HepG2 (cell line): ENCODE measurements at regions not wholly inside any gene's neighbourhood (a gene's known extent, or its start where the extent isn't known, plus 50 kb on each side); places are given as distances from the start of the nearest gene placed in this dataset.

Experiments
- ATAC-seq: fragments of 200-7000 bp; cut with Tn5 transposase; 3 replicates; pipeline ENCODE4 v1.9.1; 2020; ENCODE audit warnings: mild to moderate bottlenecking, moderate library complexity
- BruUV-seq: library from RNA; stranded (reverse); fragments of 400-500 nt; replicated peaks from 2 replicates; lab custom pipeline; 2021; lab: Mats Ljungman, UMichigan
- CTCF ChIA-PET: fragments of 300-600 bp; formaldehyde crosslinking; extraction: SDS; loops from one replicate; lab custom pipeline; 2021; ENCODE audit warnings: low total read pairs, inconsistent platforms, low intra/inter-chr PET ratio; lab: Yijun Ruan, JAX
- POLR2A ChIA-PET: fragments of 350-600 bp; sonication (Branson Sonifier 250); formaldehyde crosslinking; loops from one replicate; lab custom pipeline; 2020; ENCODE audit warnings: antibody characterized with exemption, inconsistent platforms; lab: Yijun Ruan, JAX
- DNase-seq: peaks from one replicate; pipeline ENCODE4 v3.0.0-alpha.2; 2015; ENCODE audit warnings: low spot score
- FAIRE-seq: peaks from 3 replicates; lab custom pipeline; 2011; peaks lifted over from hg19 to GRCh38; lab: Jason Lieb, UNC
- H2AFZ ChIP-seq: one replicate; pipeline ENCODE4 v1.6.1; 2011; ENCODE audit warnings: low read length, inconsistent platforms
- H3K27ac ChIP-seq: fragments of 300-600 bp; 3 replicates; pipeline ENCODE4 v1.8.0; 2011; ENCODE audit warnings: mixed run types, mild to moderate bottlenecking, mixed read lengths, low read length, inconsistent platforms; ENCODE audit not compliant: insufficient read depth; ENCODE audit errors: extremely low read length
- H3K27me3 ChIP-seq, 2 experiments: fragments of 200-600 bp in 1 of 2; 2 replicates in 1 of 2; 3 replicates in 1 of 2; pipeline versions ENCODE4 v1.6.0 to v1.8.0; 2011; ENCODE audit warnings: low read length in 2 of 2, mild to moderate bottlenecking in 2 of 2, moderate library complexity in 2 of 2, inconsistent platforms in 1 of 2; ENCODE audit not compliant: insufficient read depth in 2 of 2, control insufficient read depth in 1 of 2
- H3K36me3 ChIP-seq, 2 experiments: fragments of 200-600 bp in 1 of 2; replicated peaks in 1 of 2; 2 replicates in 1 of 2; 3 replicates in 1 of 2; pipeline versions ENCODE4 v1.5.1 to v1.8.0; 2011; ENCODE audit warnings: low read length in 2 of 2, inconsistent platforms in 1 of 2; ENCODE audit not compliant: insufficient read depth in 2 of 2, control insufficient read depth in 1 of 2
- H3K4me1 ChIP-seq: 2 replicates; pipeline ENCODE4 v1.5.1; 2012; ENCODE audit warnings: low read length, inconsistent platforms; ENCODE audit not compliant: insufficient read depth
- H3K4me2 ChIP-seq: 2 replicates; pipeline ENCODE4 v1.6.0; 2011; ENCODE audit warnings: low read depth, low read length, inconsistent platforms
- H3K4me3 ChIP-seq, 3 experiments: fragments of 200-600 bp in 1 of 3; sonication (generic), shearing (Covaris generic) in 1 of 3; replicated peaks in 1 of 3; 2 replicates each; pipeline ENCODE4 v1.5.1; 2011 to 2016; ENCODE audit warnings: low read length in 3 of 3, inconsistent platforms in 2 of 3, low read depth in 2 of 3, mild to moderate bottlenecking in 2 of 3, control low read depth in 1 of 3, mixed read lengths in 1 of 3; ENCODE audit not compliant: insufficient read depth in 1 of 3
- H3K79me2 ChIP-seq: one replicate; pipeline ENCODE4 v1.6.1; 2011; ENCODE audit warnings: low read length, inconsistent platforms; ENCODE audit not compliant: insufficient read depth
- H3K9ac ChIP-seq: 2 replicates; pipeline ENCODE4 v1.6.0; 2011; ENCODE audit warnings: mild to moderate bottlenecking, low read depth, low read length, inconsistent platforms; ENCODE audit not compliant: insufficient read depth
- H3K9me3 ChIP-seq: 2 replicates; pipeline ENCODE4 v1.5.1; 2012; ENCODE audit warnings: mild to moderate bottlenecking, low read length
- H4K20me1 ChIP-seq: 2 replicates; pipeline ENCODE4 v1.6.0; 2011; ENCODE audit warnings: inconsistent platforms, mild to moderate bottlenecking, low read length, moderate library complexity; ENCODE audit not compliant: insufficient read depth
- CBX2 ChIP-seq, 2 experiments: fragments of 200-600 bp in 1 of 2; sonication (generic); formaldehyde crosslinking in 1 of 2; IDR thresholded peaks; 2 replicates each; pipeline versions ENCODE4 v1.7.0 to v1.8.1; 2018 to 2022; ENCODE audit warnings: low read depth in 2 of 2, low read length in 1 of 2, mild to moderate bottlenecking in 1 of 2, missing genetic modification reagents in 1 of 2
- CHD4 ChIP-seq: fragments of 200-600 bp; sonication (generic); IDR thresholded peaks from 2 replicates; pipeline ENCODE4 v1.7.0; 2017; ENCODE audit warnings: mild to moderate bottlenecking, low read length, borderline replicate concordance
- KDM6A ChIP-seq: IDR thresholded peaks from 2 replicates; pipeline ENCODE4 v1.6.1; 2016; ENCODE audit warnings: low read depth
- NCOA1 ChIP-seq: sonication (generic); formaldehyde crosslinking; IDR thresholded peaks from 2 replicates; pipeline ENCODE4 v1.9.0; 2021; ENCODE audit warnings: missing genetic modification reagents
- POLR2AphosphoS2 ChIP-seq: IDR thresholded peaks from 2 replicates; pipeline ENCODE4 v1.6.1; 2011; ENCODE audit warnings: low read depth, low read length, improper control_type of control experiment
- SNAPC2 ChIP-seq: sonication (generic); formaldehyde crosslinking; IDR thresholded peaks from 2 replicates; pipeline ENCODE4 v1.8.1; 2022; ENCODE audit warnings: mild to moderate bottlenecking, missing genetic modification reagents
- SOX6 ChIP-seq, 2 experiments: fragments of 450-650 bp in 1 of 2; sonication (generic) in 1 of 2; formaldehyde crosslinking in 1 of 2; IDR thresholded peaks; 2 replicates each; pipeline versions ENCODE4 v1.4.0 to v1.6.1; 2017 to 2020; ENCODE audit warnings: antibody characterized with exemption in 1 of 2, mild to moderate bottlenecking in 1 of 2, missing genetic modification reagents in 1 of 2
- SRSF4 ChIP-seq: fragments of 200-400 bp; formaldehyde crosslinking; IDR thresholded peaks from one replicate; pipeline ENCODE4 v1.6.1; 2018; ENCODE audit warnings: mild to moderate bottlenecking, low read depth, low read length, moderate library complexity; ENCODE audit not compliant: poor library complexity, severe bottlenecking
- ZFYVE20 ChIP-seq: sonication (generic); formaldehyde crosslinking; IDR thresholded peaks from 2 replicates; pipeline ENCODE4 v1.8.0; 2023; ENCODE audit warnings: low read depth, mild to moderate bottlenecking, moderate library complexity, missing genetic modification reagents, borderline replicate concordance
- ZNF121 ChIP-seq: sonication (generic); formaldehyde crosslinking; IDR thresholded peaks from 2 replicates; pipeline ENCODE4 v1.5.0; 2020; ENCODE audit warnings: mild to moderate bottlenecking, missing genetic modification reagents
- ZNF124 ChIP-seq: sonication (generic); formaldehyde crosslinking; IDR thresholded peaks from 2 replicates; pipeline ENCODE4 v1.4.0; 2020; ENCODE audit warnings: missing genetic modification reagents
- ZNF775 ChIP-seq: sonication (generic); formaldehyde crosslinking; IDR thresholded peaks from 2 replicates; pipeline ENCODE4 v1.4.0; 2020; ENCODE audit warnings: missing genetic modification reagents, mild to moderate bottlenecking, moderate library complexity, borderline replicate concordance
- ZNF777 ChIP-seq: sonication (generic); formaldehyde crosslinking; IDR thresholded peaks from 2 replicates; pipeline ENCODE4 v1.4.0; 2020; ENCODE audit warnings: missing genetic modification reagents
- ZSCAN12 ChIP-seq: sonication (generic); formaldehyde crosslinking; IDR thresholded peaks from 2 replicates; pipeline ENCODE4 v1.9.0; 2021; ENCODE audit warnings: mild to moderate bottlenecking, missing genetic modification reagents
- WGBS: methylation state at CpG from one replicate; pipeline ENCODE4 v1.1.6; 2017; ENCODE audit warnings: low lambda C conversion rate; 5-methylcytosine and 5-hydroxymethylcytosine counted together
- in situ Hi-C: cut with HindIII; loops from 2 replicates; pipeline ENCODE4 v1.10.0; 2017; ENCODE audit warnings: low pct_unique_long_range_greater_than_20kb; ENCODE audit not compliant: extremely low pct_ligation_motif_present
- intact Hi-C: fragments of 100-400 bp; cut with micrococcal nuclease; formaldehyde crosslinking; loops from one replicate; pipeline ENCODE4 v1.10.0; 2022; ENCODE audit not compliant: unreplicated experiment
- TF ChIP-seq, protein P1 (sequence below): sonication (generic); formaldehyde crosslinking; IDR thresholded peaks from 2 replicates; pipeline ENCODE4 v1.4.0; 2020; ENCODE audit warnings: mild to moderate bottlenecking, missing genetic modification reagents
- TF ChIP-seq, protein P2 (sequence below): sonication (generic); formaldehyde crosslinking; IDR thresholded peaks from 2 replicates; pipeline ENCODE4 v1.8.1; 2023; ENCODE audit warnings: missing genetic modification reagents, inconsistent platforms, borderline replicate concordance
- TF ChIP-seq, protein P3 (sequence below): sonication (generic); formaldehyde crosslinking; IDR thresholded peaks from 2 replicates; pipeline ENCODE4 v1.9.0; 2021; ENCODE audit warnings: missing genetic modification reagents, mild to moderate bottlenecking, borderline replicate concordance

DNA sequence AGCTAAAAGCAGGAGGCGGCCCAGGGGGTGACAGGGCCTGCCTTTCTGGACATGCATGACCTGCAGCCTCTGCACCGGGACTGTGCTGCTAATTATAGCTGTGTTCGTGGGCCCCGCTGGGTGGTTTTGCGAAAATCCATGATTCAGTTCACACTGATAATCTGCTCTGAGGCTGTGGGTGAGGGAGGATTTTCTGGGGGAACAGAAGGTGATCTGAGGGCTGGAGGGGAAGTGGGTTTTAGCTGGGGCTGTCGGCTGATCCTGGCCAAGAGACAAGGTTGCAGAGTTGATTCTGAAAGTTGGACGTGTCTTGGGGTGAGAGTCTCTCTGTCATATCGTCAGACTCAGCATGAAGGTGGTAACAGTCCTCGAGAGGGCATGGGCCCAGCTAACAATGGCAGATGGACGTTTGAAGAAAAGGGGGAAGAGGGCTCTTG is 187.5 kb upstream of the ZNF469 start:
- TF ChIP-seq ZNF121 (no peak), ZNF777 (CRISPR knock-in tag) (no peak), SOX6 (IDR thresholded peaks at IDR 0.05) (no peak), SOX6 (CRISPR knock-in tag; IDR thresholded peaks at IDR 0.05) (no peak), POLR2AphosphoS2 (no peak), CHD4 (no peak), KDM6A (CRISPR knock-in tag) (no peak), ZFYVE20 (CRISPR knock-in tag) (no peak), ZSCAN12 (CRISPR knock-in tag) (no peak), ZNF775 (CRISPR knock-in tag) (no peak), ZNF124 (no peak), SRSF4 (no peak), SNAPC2 (CRISPR knock-in tag) (no peak), NCOA1 (no peak), CBX2 (IDR thresholded peaks at IDR 0.05; ENCODE audit: low read depth, low read length) (no peak), CBX2 (CRISPR knock-in tag; IDR thresholded peaks at IDR 0.05; ENCODE audit: low read depth) (no peak)
- TF ChIP-seq, protein P1, sequence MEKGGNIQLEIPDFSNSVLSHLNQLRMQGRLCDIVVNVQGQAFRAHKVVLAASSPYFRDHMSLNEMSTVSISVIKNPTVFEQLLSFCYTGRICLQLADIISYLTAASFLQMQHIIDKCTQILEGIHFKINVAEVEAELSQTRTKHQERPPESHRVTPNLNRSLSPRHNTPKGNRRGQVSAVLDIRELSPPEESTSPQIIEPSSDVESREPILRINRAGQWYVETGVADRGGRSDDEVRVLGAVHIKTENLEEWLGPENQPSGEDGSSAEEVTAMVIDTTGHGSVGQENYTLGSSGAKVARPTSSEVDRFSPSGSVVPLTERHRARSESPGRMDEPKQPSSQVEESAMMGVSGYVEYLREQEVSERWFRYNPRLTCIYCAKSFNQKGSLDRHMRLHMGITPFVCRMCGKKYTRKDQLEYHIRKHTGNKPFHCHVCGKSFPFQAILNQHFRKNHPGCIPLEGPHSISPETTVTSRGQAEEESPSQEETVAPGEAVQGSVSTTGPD, result no peak
- TF ChIP-seq, protein P2, sequence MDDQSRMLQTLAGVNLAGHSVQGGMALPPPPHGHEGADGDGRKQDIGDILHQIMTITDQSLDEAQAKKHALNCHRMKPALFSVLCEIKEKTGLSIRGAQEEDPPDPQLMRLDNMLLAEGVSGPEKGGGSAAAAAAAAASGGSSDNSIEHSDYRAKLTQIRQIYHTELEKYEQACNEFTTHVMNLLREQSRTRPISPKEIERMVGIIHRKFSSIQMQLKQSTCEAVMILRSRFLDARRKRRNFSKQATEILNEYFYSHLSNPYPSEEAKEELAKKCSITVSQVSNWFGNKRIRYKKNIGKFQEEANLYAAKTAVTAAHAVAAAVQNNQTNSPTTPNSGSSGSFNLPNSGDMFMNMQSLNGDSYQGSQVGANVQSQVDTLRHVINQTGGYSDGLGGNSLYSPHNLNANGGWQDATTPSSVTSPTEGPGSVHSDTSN (CRISPR knock-in tag), result no peak
- TF ChIP-seq, protein P3, sequence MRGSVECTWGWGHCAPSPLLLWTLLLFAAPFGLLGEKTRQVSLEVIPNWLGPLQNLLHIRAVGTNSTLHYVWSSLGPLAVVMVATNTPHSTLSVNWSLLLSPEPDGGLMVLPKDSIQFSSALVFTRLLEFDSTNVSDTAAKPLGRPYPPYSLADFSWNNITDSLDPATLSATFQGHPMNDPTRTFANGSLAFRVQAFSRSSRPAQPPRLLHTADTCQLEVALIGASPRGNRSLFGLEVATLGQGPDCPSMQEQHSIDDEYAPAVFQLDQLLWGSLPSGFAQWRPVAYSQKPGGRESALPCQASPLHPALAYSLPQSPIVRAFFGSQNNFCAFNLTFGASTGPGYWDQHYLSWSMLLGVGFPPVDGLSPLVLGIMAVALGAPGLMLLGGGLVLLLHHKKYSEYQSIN (CRISPR knock-in tag), result no peak
- H3K79me2 ChIP-seq, result no peaks in the 10 kb centered on the region
- peaks cover 7% of the 10 kb centered on the region; the same call in 1 of the 2 replicates for H3K4me1 ChIP-seq
- H3K27ac ChIP-seq, result no peak overlapping the region
- no peak overlapping the region for H3K9ac ChIP-seq
- no peak for FAIRE-seq
- H3K27me3 ChIP-seq, result peaks cover 16 to 56% of the 10 kb centered on the region in 2 experiments; a peak in 4 of 5 replicates
- no peak overlapping the region for H3K4me2 ChIP-seq
- in situ Hi-C loops, result loop anchor here (5.0 to 10.0 kb wide), 2 partner anchors 112 to 240 kb away; no protein-coding TSS in a partner anchor
- DNase-seq, result no peak
- CTCF ChIA-PET, result interaction anchor here (0.9 kb wide), 1 partner anchor 211 kb away, joined by 3 read pairs; no protein-coding TSS in a partner anchor
- BruUV-seq, result no TSS peak
- no peak for ATAC-seq
- POLR2A ChIA-PET, result no interaction called here
- H3K36me3 ChIP-seq, result no peaks in the 10 kb centered on the region
- WGBS, result 48% methylated on average over 10 of the region's 10 CpGs
- H3K9me3 ChIP-seq, result no peaks in the 10 kb centered on the region
- no peak overlapping the region for H2AFZ ChIP-seq
- intact Hi-C loops, result loop anchor here (2.0 kb wide), 1 partner anchor 242 kb away; no protein-coding TSS in a partner anchor
- H4K20me1 ChIP-seq, result no peaks in the 10 kb centered on the region
- H3K4me3 ChIP-seq, result no peak overlapping the region
